NCI-H524 treated with DMSO at 0.1 percent for 48 hours (cell line): ENCODE measurements at regions not wholly inside any gene's neighbourhood (a gene's known extent, or its start where the extent isn't known, plus 50 kb on each side); places are given as distances from the start of the nearest gene placed in this dataset.

Source experiments
- DNase-seq: peaks from one replicate; lab custom pipeline; 2025; lab: John Stamatoyannopoulos, UW

GRCh38 chrX:57848857-57849256, 61.4 kb downstream of the ZXDA start:
- DNase-seq = no peak

DNA sequence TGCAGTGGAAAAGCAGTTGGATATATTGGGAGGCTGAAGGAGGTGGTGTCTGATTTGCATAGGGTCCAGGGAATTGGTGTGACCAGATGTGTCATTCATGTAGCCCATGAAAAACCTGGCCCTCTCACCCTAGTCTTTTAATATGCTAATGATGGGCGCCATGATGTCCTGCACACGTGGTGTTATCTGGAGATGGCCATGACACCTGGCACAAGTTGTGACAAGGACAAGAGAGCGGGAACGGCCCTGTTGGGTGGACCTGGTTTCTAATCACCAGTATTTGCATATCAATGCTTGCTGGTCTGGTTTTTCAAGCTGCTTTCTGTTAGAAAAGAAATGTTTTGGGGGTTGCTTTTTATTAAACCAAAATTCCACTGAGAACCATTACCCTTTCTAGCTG, 87.4 kb downstream of the ZXDA start:
- DNase-seq = no peak

GRCh38 chrX:57822398-57822797, 87.9 kb downstream of the ZXDA start:
- DNase-seq = no peak

GRCh38 chrX:57821703-57822387, 88.4 kb downstream of the ZXDA start:
- DNase-seq = peak; percentile 1

GRCh38 chrX:57817302-57817701, 93.0 kb downstream of the ZXDA start:
- DNase-seq = no peak

DNA sequence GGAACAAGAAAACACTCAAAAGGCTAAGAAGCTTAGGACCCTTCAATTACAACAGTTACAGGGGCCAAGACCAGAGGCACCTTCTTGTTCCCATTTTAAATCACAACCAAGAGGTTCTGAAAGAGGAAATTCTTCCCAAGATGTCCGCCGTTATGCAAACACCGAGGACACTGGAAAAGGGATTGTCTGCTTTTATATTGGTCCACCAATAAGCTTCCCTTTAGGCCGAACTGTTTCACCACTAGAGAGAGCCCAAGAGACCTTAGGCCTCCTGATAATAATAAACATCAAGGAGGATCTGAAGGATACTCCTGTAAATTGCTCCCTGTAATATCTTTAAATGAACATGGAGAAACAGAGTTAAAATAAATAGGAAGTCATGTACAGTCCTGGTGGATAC, 92.6 kb upstream of the NLRP2B start:
- no peak for DNase-seq

DNA sequence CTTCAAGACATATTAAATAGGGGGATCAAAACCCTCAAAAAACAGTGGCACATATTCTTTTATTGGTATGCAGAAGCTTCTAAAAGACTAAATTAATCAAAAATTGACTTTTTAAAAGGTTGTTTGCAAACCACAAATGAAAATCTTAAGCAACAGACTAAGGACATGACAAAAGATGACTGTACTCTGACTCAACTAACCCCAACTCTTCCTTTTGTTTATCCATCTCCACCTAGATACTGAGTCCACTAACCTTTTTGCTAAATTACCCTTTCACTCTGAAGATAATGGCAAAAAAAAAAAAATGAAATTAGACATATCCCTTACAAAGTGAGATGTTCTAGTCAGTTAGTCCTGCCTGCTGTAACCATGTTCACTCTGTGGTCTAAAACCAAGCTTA, 91.6 kb upstream of the NLRP2B start:
- DNase-seq = no peak

- DNase-seq = no peak
Observed at GRCh38 chrX:57752866-57753265, 72.8 kb upstream of the NLRP2B start.

- DNase-seq = no peak
Observed at GRCh38 chrX:57741107-57741506, 61.0 kb upstream of the NLRP2B start.

GRCh38 chrX:57737881-57738280, 57.8 kb upstream of the NLRP2B start:
- no peak for DNase-seq
